HG03066 (cell line): ENCODE measurements at regions not wholly inside any gene's neighbourhood (a gene's known extent, or its start where the extent isn't known, plus 50 kb on each side); places are given as distances from the start of the nearest gene placed in this dataset.

Experiments used
- ATAC-seq: cut with Tn5 transposase; IDR thresholded peaks from one replicate; pipeline ENCODE4 v1.9.1; 2021; ENCODE audit warnings: low read depth; ENCODE audit not compliant: unreplicated experiment

- no peak for ATAC-seq
Measured at GRCh38 chr1:72885017-72885416, 602.7 kb upstream of the NEGR1 start.

- no peak for ATAC-seq
Measured at GRCh38 chr1:72869873-72870272, 587.5 kb upstream of the NEGR1 start.

GRCh38 chr1:72869441-72869840, 587.1 kb upstream of the NEGR1 start:
- ATAC-seq = no peak

- no peak for ATAC-seq
Measured at GRCh38 chr1:72851597-72851996, 569.3 kb upstream of the NEGR1 start.

GRCh38 chr1:72848997-72849396, 566.7 kb upstream of the NEGR1 start:
- ATAC-seq = no peak

- ATAC-seq = no peak
Measured at GRCh38 chr1:72847651-72848050, 565.3 kb upstream of the NEGR1 start.

- no peak for ATAC-seq
Measured at GRCh38 chr1:72846476-72847278, 564.3 kb upstream of the NEGR1 start.

- ATAC-seq = no peak
Measured at GRCh38 chr1:72845981-72846380, 563.6 kb upstream of the NEGR1 start.

- no peak for ATAC-seq
Measured at GRCh38 chr1:72845381-72845780, 563.0 kb upstream of the NEGR1 start.

GRCh38 chr1:72837781-72838180, 555.4 kb upstream of the NEGR1 start:
- no peak for ATAC-seq

GRCh38 chr1:72830606-72831390, 548.5 kb upstream of the NEGR1 start:
- no peak for ATAC-seq

- ATAC-seq = no peak
Measured at GRCh38 chr1:72827278-72827677, 544.9 kb upstream of the NEGR1 start.

GRCh38 chr1:72804541-72804940, 522.2 kb upstream of the NEGR1 start:
- no peak for ATAC-seq

GRCh38 chr1:72781038-72781437, 498.7 kb upstream of the NEGR1 start:
- no peak for ATAC-seq

GRCh38 chr1:72780212-72780611, 497.9 kb upstream of the NEGR1 start:
- ATAC-seq = no peak

GRCh38 chr1:72777918-72778317, 495.6 kb upstream of the NEGR1 start:
- no peak for ATAC-seq

- no peak for ATAC-seq
Measured at GRCh38 chr1:72763481-72763880, 481.1 kb upstream of the NEGR1 start.

- no peak for ATAC-seq
Measured at GRCh38 chr1:72759486-72759885, 477.1 kb upstream of the NEGR1 start.

GRCh38 chr1:72757843-72758242, 475.5 kb upstream of the NEGR1 start:
- no peak for ATAC-seq

- no peak for ATAC-seq
Measured at GRCh38 chr1:72745413-72745812, 463.1 kb upstream of the NEGR1 start.

- no peak for ATAC-seq
Measured at GRCh38 chr1:72734415-72734814, 452.1 kb upstream of the NEGR1 start.
